GM12801 (cell line): ENCODE measurements at regions not wholly inside any gene's neighbourhood (a gene's known extent, or its start where the extent isn't known, plus 50 kb on each side); places are given as distances from the start of the nearest gene placed in this dataset.

Source experiments
- CTCF ChIP-seq: IDR thresholded peaks from one replicate; pipeline ENCODE4 v1.5.1; 2011; ENCODE audit warnings: control low read depth; ENCODE audit not compliant: insufficient read length; ENCODE audit errors: extremely low read depth

DNA sequence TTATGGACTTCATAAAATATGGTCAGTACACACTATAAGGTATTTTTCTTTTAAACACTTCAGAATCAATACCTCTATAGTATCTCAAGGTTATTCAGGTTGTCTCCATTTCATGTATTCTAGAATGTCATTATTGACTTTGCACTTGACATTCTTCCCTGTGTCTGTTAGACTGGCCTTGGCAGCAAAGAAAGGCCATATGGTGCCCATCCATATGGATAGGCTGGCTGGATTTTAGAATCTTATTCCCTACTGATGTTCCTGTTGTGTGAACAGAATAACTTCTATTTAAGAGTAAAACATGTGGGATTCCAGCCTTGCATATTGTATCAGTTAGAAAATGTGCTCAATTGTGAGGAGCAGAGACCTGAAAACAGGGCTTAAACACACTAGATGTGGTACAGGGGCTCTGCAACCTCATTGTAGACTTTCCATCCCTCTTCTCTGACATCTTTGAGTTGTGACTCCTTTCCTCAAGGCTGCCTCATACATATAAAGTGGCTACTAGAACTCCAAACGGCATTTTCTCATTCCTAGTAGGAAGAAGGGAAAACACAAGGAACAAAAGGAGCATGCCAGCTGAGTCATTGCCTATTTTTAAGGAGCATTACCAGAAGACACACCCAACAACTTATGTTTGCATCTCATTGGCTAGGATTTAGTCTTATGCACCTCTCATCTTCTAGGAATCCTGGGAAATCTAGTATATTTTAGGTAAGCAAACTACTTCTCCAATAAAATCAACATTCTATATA lies 221.2 kb upstream of the TMPO start:
- no peak for TF ChIP-seq CTCF

DNA sequence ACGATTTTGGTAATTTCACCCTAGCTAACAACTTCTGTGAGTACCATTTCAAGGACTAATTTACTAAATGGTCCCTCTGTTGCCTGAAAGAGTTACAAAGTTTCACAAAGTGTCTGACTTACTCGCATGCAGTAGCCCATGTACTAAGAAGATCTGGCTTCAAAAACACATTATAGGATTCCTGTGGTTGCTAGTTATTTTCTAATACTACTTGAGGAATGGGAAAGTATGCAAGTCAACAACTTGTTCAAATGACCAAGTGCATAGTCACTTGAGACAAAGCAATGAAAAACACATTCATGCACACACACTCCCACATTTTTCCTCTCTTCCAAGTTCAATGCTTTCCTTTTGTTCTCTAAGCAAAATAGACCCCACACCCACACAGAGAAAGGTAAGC lies 219.7 kb upstream of the TMPO start:
- no peak for TF ChIP-seq CTCF

DNA sequence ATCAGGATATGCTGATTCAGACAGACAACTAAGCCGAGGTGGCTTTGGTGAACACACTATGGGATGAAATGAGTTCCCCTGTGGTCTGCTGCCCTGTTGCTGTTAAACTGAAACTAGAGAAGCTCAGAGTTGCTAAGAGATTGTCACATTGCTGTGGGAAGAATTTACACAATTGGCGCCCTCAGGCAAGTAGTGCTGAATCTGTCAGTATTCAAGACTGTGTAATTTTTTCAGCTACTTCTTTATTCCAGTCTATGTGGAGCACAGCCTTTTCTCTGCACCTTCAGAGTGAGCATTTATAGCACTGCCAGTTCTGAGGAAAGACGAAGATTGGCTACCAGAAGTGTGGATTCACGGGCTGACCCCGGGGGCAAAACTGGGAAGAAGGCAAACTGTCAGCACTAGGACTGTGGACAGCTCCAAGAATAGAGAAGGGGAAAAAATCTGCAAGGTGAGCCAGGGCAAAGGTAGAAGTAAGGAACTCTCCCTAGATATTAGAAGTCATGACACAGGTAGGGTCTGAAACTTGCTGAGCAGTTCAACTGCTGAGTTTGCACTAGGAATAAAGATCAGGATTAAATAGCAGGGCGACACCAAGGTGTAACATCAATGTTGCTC lies 218.8 kb upstream of the TMPO start:
- TF ChIP-seq CTCF = no peak

- no peak for TF ChIP-seq CTCF
Observed at GRCh38 chr12:98297538-98297937, 217.9 kb upstream of the TMPO start.

- no peak for TF ChIP-seq CTCF
Observed at GRCh38 chr12:98308141-98308540, 207.2 kb upstream of the TMPO start.

- TF ChIP-seq CTCF = no peak
Observed at GRCh38 chr12:98317939-98318899, 197.2 kb upstream of the TMPO start.
